PC-3 (cell line): ENCODE measurements at regions not wholly inside any gene's neighbourhood (a gene's known extent, or its start where the extent isn't known, plus 50 kb on each side); places are given as distances from the start of the nearest gene placed in this dataset.

Source experiments
- ATAC-seq: fragments of 200-7000 bp; cut with Tn5 transposase; 2 replicates; pipeline ENCODE4 v1.9.1; 2020; ENCODE audit warnings: mild to moderate bottlenecking, moderate library complexity
- BruUV-seq: library from RNA; stranded (reverse); fragments of 400-500 nt; replicated peaks from 2 replicates; lab custom pipeline; 2021; lab: Mats Ljungman, UMichigan
- CTCF ChIA-PET: fragments of 300-600 bp; sonication (Branson Sonifier 250); formaldehyde crosslinking; loops from one replicate; lab custom pipeline; 2022; ENCODE audit warnings: antibody characterized with exemption; lab: Charles Lee
- POLR2A ChIA-PET: fragments of 300-600 bp; sonication (Branson Sonifier 250); formaldehyde crosslinking; loops from one replicate; lab custom pipeline; 2022; ENCODE audit warnings: antibody characterized with exemption; ENCODE audit not compliant: unreplicated experiment; lab: Charles Lee
- DNase-seq: peaks from one replicate; pipeline ENCODE4 v3.0.0-alpha.2; 2015
- H2AFZ ChIP-seq: fragments of 300-600 bp; sonication (generic); 2 replicates; pipeline ENCODE4 v1.6.0; 2016; ENCODE audit warnings: antibody characterized with exemption, low read length
- H3F3A ChIP-seq: fragments of 300-600 bp; sonication (generic); one replicate; pipeline ENCODE4 v1.6.0; 2017; ENCODE audit warnings: antibody characterized with exemption, low read length, control low read depth, mild to moderate bottlenecking; ENCODE audit not compliant: unreplicated experiment
- H3K27ac ChIP-seq: fragments of 300-600 bp; sonication (generic); 2 replicates; pipeline ENCODE4 v1.5.1; 2016; ENCODE audit warnings: mild to moderate bottlenecking, low read length
- H3K27me3 ChIP-seq: fragments of 300-600 bp; sonication (generic); 2 replicates; pipeline ENCODE4 v1.6.1; 2016; ENCODE audit warnings: low read length, mixed read lengths
- H3K36me3 ChIP-seq: fragments of 300-600 bp; sonication (generic); 2 replicates; pipeline ENCODE4 v1.6.1; 2016; ENCODE audit warnings: low read depth, mixed run types, low read length, mixed read lengths
- H3K4me1 ChIP-seq: fragments of 300-600 bp; sonication (generic); 2 replicates; pipeline ENCODE4 v1.5.1; 2016; ENCODE audit warnings: low read length; ENCODE audit not compliant: insufficient read depth
- H3K4me2 ChIP-seq: fragments of 300-600 bp; sonication (generic); 2 replicates; pipeline ENCODE4 v1.6.0; 2016; ENCODE audit warnings: low read length
- H3K4me3 ChIP-seq: fragments of 300-600 bp; sonication (generic); 2 replicates; pipeline ENCODE4 v1.5.1; 2016; ENCODE audit warnings: mild to moderate bottlenecking, low read length, mixed read lengths
- H3K79me2 ChIP-seq: fragments of 300-600 bp; sonication (generic); 2 replicates; pipeline ENCODE4 v1.6.1; 2017; ENCODE audit warnings: low read length, mixed read lengths
- H3K9ac ChIP-seq: fragments of 300-600 bp; sonication (generic); 2 replicates; pipeline ENCODE4 v1.6.0; 2016; ENCODE audit warnings: mild to moderate bottlenecking, low read length
- H3K9me2 ChIP-seq: fragments of 300-600 bp; sonication (generic); replicated peaks from 2 replicates; pipeline ENCODE4 v1.6.1; 2016; ENCODE audit warnings: mixed run types, low read length, mixed read lengths
- H3K9me3 ChIP-seq: fragments of 300-600 bp; sonication (generic); 2 replicates; pipeline ENCODE4 v1.6.1; 2016; ENCODE audit warnings: low read length, mixed read lengths
- H4K20me1 ChIP-seq: fragments of 300-600 bp; sonication (generic); 2 replicates; pipeline ENCODE4 v1.6.1; 2016; ENCODE audit warnings: low read length, mixed read lengths
- CTCF ChIP-seq: fragments of 300-600 bp; sonication (generic); conservative IDR thresholded peaks from 2 replicates; pipeline ENCODE4 v1.5.1; 2017; ENCODE audit warnings: antibody characterized with exemption, low read depth, mild to moderate bottlenecking, low read length
- EZH2 ChIP-seq: fragments of 300-600 bp; sonication (generic); IDR thresholded peaks from one replicate; pipeline ENCODE4 v1.6.1; 2017; ENCODE audit warnings: antibody characterized with exemption, mild to moderate bottlenecking, low read length; ENCODE audit not compliant: unreplicated experiment
- EZH2phosphoT487 ChIP-seq: fragments of 300-600 bp; sonication (generic); IDR thresholded peaks from 2 replicates; pipeline ENCODE4 v1.6.1; 2018; ENCODE audit warnings: mild to moderate bottlenecking, antibody characterized with exemption, low read length, borderline replicate concordance
- intact Hi-C: fragments of 100-400 bp; cut with micrococcal nuclease; formaldehyde crosslinking; loops from 2 replicates; pipeline ENCODE4 v1.9.0; 2023

- Histone ChIP-seq H3K4me3 (no peak overlapping the region), H3K36me3 (no peaks in the 10 kb centered on the region), H3F3A (no peaks in the 10 kb centered on the region), H2AFZ (no peak overlapping the region), H3K27me3 (no peaks in the 10 kb centered on the region), H3K9ac (no peak overlapping the region), H3K9me2 (no peaks in the 10 kb centered on the region), H3K79me2 (no peaks in the 10 kb centered on the region), H3K4me1 (no peaks in the 10 kb centered on the region), H4K20me1 (no peaks in the 10 kb centered on the region), H3K9me3 (no peaks in the 10 kb centered on the region), H3K4me2 (no peak overlapping the region), H3K27ac (no peak overlapping the region)
- TF ChIP-seq CTCF (no peak), EZH2 (no peak), EZH2phosphoT487 (no peak)
- CTCF ChIA-PET: no interaction called here
- no TSS peak for BruUV-seq
- POLR2A ChIA-PET: no interaction called here
- no peak for ATAC-seq
- no peak for DNase-seq
- intact Hi-C loops: no loop called here
Measured at GRCh38 chr2:63681896-63682295, 93.1 kb downstream of the MDH1 start.

- Histone ChIP-seq H3K27me3 (no peaks in the 10 kb centered on the region), H3K4me3 (no peak overlapping the region), H3K9me3 (no peaks in the 10 kb centered on the region), H3K4me2 (no peak overlapping the region), H2AFZ (no peak overlapping the region), H3F3A (no peaks in the 10 kb centered on the region), H3K36me3 (no peaks in the 10 kb centered on the region), H3K9me2 (no peaks in the 10 kb centered on the region), H3K79me2 (no peaks in the 10 kb centered on the region), H3K9ac (no peak overlapping the region), H3K27ac (no peak overlapping the region), H4K20me1 (no peaks in the 10 kb centered on the region), H3K4me1 (peaks cover 11% of the 10 kb centered on the region)
- TF ChIP-seq EZH2phosphoT487 (no peak), EZH2 (no peak), CTCF (peak; percentile 72)
- ATAC-seq: peak; percentile 45
- POLR2A ChIA-PET: no interaction called here
- CTCF ChIA-PET: interaction anchor here (0.6 to 1.0 kb wide), 4 partner anchors 161 to 198 kb away, joined by 3 to 4 read pairs (median 3); no protein-coding TSS in a partner anchor
- DNase-seq: peak; percentile 74
- intact Hi-C loops: loop anchor here (1.0 to 10.0 kb wide), 3 partner anchors 169 to 323 kb away; partner anchors contain the start of gene VPS54
- BruUV-seq: no TSS peak
Measured at GRCh38 chr2:63692002-63692606, 103.3 kb downstream of the MDH1 start.

GRCh38 chr2:63695583-63695982 lies 106.8 kb downstream of the MDH1 start:
- peaks cover 7% of the 10 kb centered on the region for H3F3A ChIP-seq
- intact Hi-C loops: loop anchor here (10.0 kb wide), 1 partner anchor 319 kb away; the partner anchor contains the start of gene VPS54
- H3K4me3 ChIP-seq: no peak overlapping the region
- H3K27ac ChIP-seq: no peak overlapping the region
- BruUV-seq: no TSS peak
- H3K4me1 ChIP-seq: peaks cover 41% of the 10 kb centered on the region
- no peak for DNase-seq
- no peaks in the 10 kb centered on the region for H3K36me3 ChIP-seq
- H3K79me2 ChIP-seq: no peaks in the 10 kb centered on the region
- H3K4me2 ChIP-seq: no peak overlapping the region
- ChIA-PET POLR2A (no interaction called here), CTCF (no interaction called here)
- no peaks in the 10 kb centered on the region for H3K27me3 ChIP-seq
- ATAC-seq: no peak
- H4K20me1 ChIP-seq: no peaks in the 10 kb centered on the region
- no peaks in the 10 kb centered on the region for H3K9me3 ChIP-seq
- no peak overlapping the region for H2AFZ ChIP-seq
- TF ChIP-seq EZH2phosphoT487: no peak
- no peak for TF ChIP-seq CTCF
- no peak for TF ChIP-seq EZH2
- no peaks in the 10 kb centered on the region for H3K9me2 ChIP-seq
- H3K9ac ChIP-seq: no peak overlapping the region
